Panc1 (cell line): ENCODE measurements at regions not wholly inside any gene's neighbourhood (a gene's known extent, or its start where the extent isn't known, plus 50 kb on each side); places are given as distances from the start of the nearest gene placed in this dataset.

Source experiments
- ATAC-seq: fragments of 200-7000 bp; cut with Tn5 transposase; 2 replicates; pipeline ENCODE4 v1.9.1; 2020; ENCODE audit warnings: mild to moderate bottlenecking, moderate library complexity
- BruUV-seq: library from RNA; stranded (reverse); fragments of 400-500 nt; replicated peaks from 2 replicates; lab custom pipeline; 2021; lab: Mats Ljungman, UMichigan
- CTCF ChIA-PET: fragments of 300-600 bp; sonication (Branson Sonifier 250); formaldehyde crosslinking; loops from one replicate; lab custom pipeline; 2022; ENCODE audit warnings: antibody characterized with exemption; lab: Charles Lee
- POLR2A ChIA-PET: fragments of 300-600 bp; sonication (Branson Sonifier 250); formaldehyde crosslinking; loops from one replicate; lab custom pipeline; 2022; ENCODE audit warnings: antibody characterized with exemption; lab: Charles Lee
- DNase-seq: peaks from one replicate; pipeline ENCODE4 v3.0.0-alpha.2; 2010; ENCODE audit warnings: low read depth, low spot score
- H3K27ac ChIP-seq: 2 replicates; pipeline ENCODE4 v1.5.1; 2011; ENCODE audit warnings: mild to moderate bottlenecking, low read length, inconsistent platforms
- H3K27me3 ChIP-seq: fragments of 200-500 bp; sonication (Bioruptor generic); 2 replicates; pipeline ENCODE4 v1.6.0; 2014; ENCODE audit warnings: low read length, inconsistent platforms; ENCODE audit not compliant: control insufficient read depth, insufficient read depth
- H3K36me3 ChIP-seq: fragments of 200-500 bp; sonication (Bioruptor generic); 2 replicates; pipeline ENCODE4 v1.5.1; 2014; ENCODE audit warnings: inconsistent platforms, mild to moderate bottlenecking, low read length, moderate library complexity; ENCODE audit not compliant: control insufficient read depth, insufficient read depth
- H3K4me1 ChIP-seq: 2 replicates; pipeline ENCODE4 v1.5.1; 2011; ENCODE audit warnings: inconsistent platforms, mild to moderate bottlenecking, low read length, moderate library complexity; ENCODE audit not compliant: control insufficient read depth, insufficient read depth
- H3K4me3 ChIP-seq, 2 experiments: 2 replicates each; pipeline ENCODE4 v1.5.1; 2011 to 2012; ENCODE audit warnings: low read depth in 2 of 2, low read length in 2 of 2, mild to moderate bottlenecking in 2 of 2, inconsistent platforms in 1 of 2, moderate library complexity in 1 of 2
- H3K9me3 ChIP-seq: fragments of 200-500 bp; sonication (Bioruptor generic); 2 replicates; pipeline ENCODE4 v1.5.1; 2014; ENCODE audit warnings: low read depth, mild to moderate bottlenecking, inconsistent platforms, low read length, moderate library complexity; ENCODE audit not compliant: control insufficient read depth, insufficient read depth
- CTCF ChIP-seq: fragments of 450-650 bp; IDR thresholded peaks from 2 replicates; pipeline ENCODE4 v1.5.1; 2017; ENCODE audit warnings: mild to moderate bottlenecking
- POLR2AphosphoS5 ChIP-seq: IDR thresholded peaks from 2 replicates; pipeline ENCODE4 v1.6.1; 2012; ENCODE audit warnings: mild to moderate bottlenecking, low read depth, low read length, moderate library complexity
- REST ChIP-seq, 2 experiments: IDR thresholded peaks; 2 replicates each; pipeline ENCODE4 v1.6.1; 2011 to 2012; ENCODE audit warnings: low read depth in 2 of 2, control low read depth in 1 of 2, low read length in 1 of 2, mild to moderate bottlenecking in 1 of 2, moderate library complexity in 1 of 2; ENCODE audit not compliant: insufficient read depth in 1 of 2
- SIN3A ChIP-seq: IDR thresholded peaks from 2 replicates; pipeline ENCODE4 v1.6.1; 2012; ENCODE audit warnings: low read depth, mild to moderate bottlenecking, low read length, moderate library complexity, borderline replicate concordance; ENCODE audit not compliant: insufficient read depth
- TCF7L2 ChIP-seq: IDR thresholded peaks from 2 replicates; pipeline ENCODE4 v1.6.1; 2011; ENCODE audit warnings: mild to moderate bottlenecking, low read depth, low read length, inconsistent platforms
- in situ Hi-C: cut with HindIII; loops from 2 replicates; pipeline ENCODE4 v1.10.0; 2016; ENCODE audit warnings: low sequenced_read_pairs, low pct_unique_long_range_greater_than_20kb
- intact Hi-C: fragments of 100-400 bp; cut with micrococcal nuclease; formaldehyde crosslinking; loops from one replicate; pipeline ENCODE4 v1.10.0; 2022; ENCODE audit not compliant: unreplicated experiment

- Histone ChIP-seq H3K9me3 (no peaks in the 10 kb centered on the region), H3K4me3 (no peak overlapping the region), H3K27ac (no peak overlapping the region), H3K4me1 (no peaks in the 10 kb centered on the region), H3K27me3 (peaks cover 17% of the 10 kb centered on the region), H3K36me3 (no peaks in the 10 kb centered on the region; the same call in 1 of the 2 replicates)
- ChIA-PET CTCF (no interaction called here), POLR2A (no interaction called here)
- TF ChIP-seq TCF7L2 (no peak), POLR2AphosphoS5 (no peak), REST (IDR thresholded peaks at IDR 0.05; ENCODE audit: insufficient read depth in 1 of 2, low read depth in 2 of 2, low read length in 1 of 2) (no peak), SIN3A (no peak), CTCF (no peak)
- no peak for DNase-seq
- intact Hi-C loops (no loop called here), in situ Hi-C loops (no loop called here)
- BruUV-seq = no TSS peak
- ATAC-seq = no peak
Measured at GRCh38 chr12:115886666-115887065, 390.8 kb downstream of the MED13L start.

- no TSS peak for BruUV-seq
- Histone ChIP-seq H3K4me1 (no peaks in the 10 kb centered on the region), H3K27me3 (peaks cover 17% of the 10 kb centered on the region), H3K9me3 (no peaks in the 10 kb centered on the region), H3K4me3 (no peak overlapping the region), H3K36me3 (no peaks in the 10 kb centered on the region; the same call in 1 of the 2 replicates), H3K27ac (no peak overlapping the region)
- no peak for DNase-seq
- TF ChIP-seq TCF7L2 (no peak), SIN3A (no peak), POLR2AphosphoS5 (no peak), REST (IDR thresholded peaks at IDR 0.05; ENCODE audit: insufficient read depth in 1 of 2, low read depth in 2 of 2, low read length in 1 of 2) (no peak), CTCF (no peak)
- POLR2A ChIA-PET = no interaction called here
- in situ Hi-C loops (no loop called here), intact Hi-C loops (no loop called here)
- CTCF ChIA-PET = no interaction called here
- ATAC-seq = no peak
Measured at GRCh38 chr12:115885040-115885690, 392.3 kb downstream of the MED13L start.
